ENCODE measurements at regions not wholly inside any gene's neighbourhood (a gene's known extent, or its start where the extent isn't known, plus 50 kb on each side); places are given as distances from the start of the nearest gene placed in this dataset.

DNA sequence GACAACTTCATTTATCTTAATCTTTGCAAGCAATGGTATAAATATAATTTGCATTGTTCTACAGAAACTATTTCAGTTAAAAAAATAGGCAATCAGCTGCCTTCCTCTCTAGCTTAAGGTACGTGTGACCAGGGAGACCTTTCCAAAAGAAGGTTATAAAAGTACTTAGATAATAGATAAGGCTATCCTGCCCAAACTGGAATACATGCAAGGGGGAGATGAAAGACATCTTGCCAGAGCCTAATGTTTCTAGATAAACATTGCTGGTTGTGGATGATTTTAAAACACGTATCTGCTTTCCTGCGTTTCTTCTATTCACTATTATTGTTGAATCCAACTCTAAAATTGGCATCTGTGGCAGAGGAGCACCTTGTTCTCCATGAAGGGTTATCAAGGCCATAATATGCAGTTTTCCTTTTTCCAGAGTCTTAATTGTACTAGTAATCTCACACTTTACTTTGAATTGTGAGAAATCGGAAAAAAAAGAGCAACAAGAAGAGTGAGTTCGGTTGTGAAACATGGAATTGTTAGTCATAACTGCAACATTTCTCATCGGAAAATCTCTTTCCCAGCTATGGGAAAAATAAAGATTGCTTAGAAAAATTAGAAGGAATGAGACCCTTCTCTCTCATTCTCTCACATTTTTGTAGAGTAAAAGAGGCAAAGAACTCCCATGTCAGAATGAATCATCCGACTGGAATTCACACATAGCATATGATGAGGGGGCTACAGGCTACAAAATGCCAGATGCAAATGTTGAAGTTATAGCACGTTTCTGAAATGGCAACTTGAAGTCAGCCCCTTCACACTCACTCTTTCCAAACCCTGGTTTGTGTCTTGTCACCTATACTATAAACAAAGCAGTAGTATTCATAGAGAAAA lies 936.1 kb upstream of the NR2F2 start:
- H3K4me3 ChIP-seq (ENCODE audit: low read depth in 1 of 2, low read length in 2 of 2): no peak overlapping the region
- H3K27ac ChIP-seq (ENCODE audit: low read depth, low read length): no peak overlapping the region
- H3K9ac ChIP-seq (ENCODE audit: low read depth in 1 of 2, low read length in 2 of 2): no peak overlapping the region

DNA sequence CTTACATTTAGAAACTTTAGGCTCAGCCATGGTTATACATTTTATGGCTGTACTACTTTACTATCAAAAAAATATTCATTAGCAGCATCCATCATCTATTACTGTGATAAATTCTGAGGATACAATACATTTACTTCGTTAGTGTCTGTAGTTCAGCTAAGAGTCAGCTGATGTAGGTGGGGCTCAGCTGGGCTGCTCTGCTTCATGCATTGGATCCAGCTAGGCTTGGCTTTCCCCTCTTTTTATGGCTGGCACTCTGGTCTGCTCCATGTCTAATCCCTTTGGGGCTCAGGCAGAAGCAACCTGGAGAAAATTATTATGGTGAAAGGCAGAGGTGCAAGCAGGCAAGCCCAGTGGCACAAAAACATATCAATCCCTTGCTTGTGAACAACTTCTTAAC lies 930.1 kb upstream of the NR2F2 start:
- H3K4me1 ChIP-seq (ENCODE audit: control insufficient read depth in 1 of 2, insufficient read depth in 2 of 2, low read length in 2 of 2): no peaks in the 10 kb centered on the region
- peaks cover 0 to 3% of the 10 kb centered on the region in 2 donors for H3K9me3 ChIP-seq (ENCODE audit: control insufficient read depth in 1 of 2, low read length in 2 of 2)
- no peak overlapping the region for H3K27ac ChIP-seq (ENCODE audit: low read depth, low read length)
- no peaks in the 10 kb centered on the region for H3K36me3 ChIP-seq (ENCODE audit: control insufficient read depth in 1 of 2, insufficient read depth in 2 of 2, low read length in 2 of 2)
- no peaks in the 10 kb centered on the region for H3K27me3 ChIP-seq (ENCODE audit: control insufficient read depth in 1 of 2, insufficient read depth in 2 of 2, low read length in 2 of 2)
- H3K9ac ChIP-seq (ENCODE audit: low read depth in 1 of 2, low read length in 2 of 2): no peak overlapping the region
- no peak overlapping the region for H3K4me3 ChIP-seq (ENCODE audit: low read depth in 1 of 2, low read length in 2 of 2)

More for the DNA sequence above, 936.1 kb upstream of the NR2F2 start:
- peaks cover 0 to 3% of the 10 kb centered on the region in 2 donors for H3K9me3 ChIP-seq (ENCODE audit: control insufficient read depth in 1 of 2, low read length in 2 of 2)
- H3K27me3 ChIP-seq (ENCODE audit: control insufficient read depth in 1 of 2, insufficient read depth in 2 of 2, low read length in 2 of 2): no peaks in the 10 kb centered on the region
- no peaks in the 10 kb centered on the region for H3K36me3 ChIP-seq (ENCODE audit: control insufficient read depth in 1 of 2, insufficient read depth in 2 of 2, low read length in 2 of 2)
- no peaks in the 10 kb centered on the region for H3K4me1 ChIP-seq (ENCODE audit: control insufficient read depth in 1 of 2, insufficient read depth in 2 of 2, low read length in 2 of 2)

DNA sequence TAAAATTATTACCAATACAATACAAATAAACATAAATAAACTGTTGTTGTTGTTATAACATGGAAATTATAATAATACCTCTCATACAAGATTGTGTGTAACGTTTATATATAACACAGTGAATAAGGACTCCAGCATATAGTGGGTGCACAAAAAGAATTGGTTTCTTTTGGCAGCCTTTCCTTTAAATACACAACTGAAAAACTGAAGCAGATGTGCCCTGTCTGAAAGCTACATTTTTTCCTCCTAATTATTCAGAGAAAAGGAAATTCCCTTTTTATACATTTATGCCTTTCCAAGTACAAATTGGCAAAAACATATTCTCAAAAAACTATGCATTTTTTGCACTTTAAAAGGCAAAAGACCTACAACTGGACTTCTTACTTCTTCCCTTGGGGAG lies 928.9 kb upstream of the NR2F2 start:
- Histone ChIP-seq H3K36me3 (ENCODE audit: control insufficient read depth in 1 of 2, insufficient read depth in 2 of 2, low read length in 2 of 2) (no peaks in the 10 kb centered on the region), H3K27ac (ENCODE audit: low read depth, low read length) (no peak overlapping the region), H3K27me3 (ENCODE audit: control insufficient read depth in 1 of 2, insufficient read depth in 2 of 2, low read length in 2 of 2) (no peaks in the 10 kb centered on the region), H3K4me3 (ENCODE audit: low read depth in 1 of 2, low read length in 2 of 2) (no peak overlapping the region), H3K4me1 (ENCODE audit: control insufficient read depth in 1 of 2, insufficient read depth in 2 of 2, low read length in 2 of 2) (no peaks in the 10 kb centered on the region), H3K9ac (ENCODE audit: low read depth in 1 of 2, low read length in 2 of 2) (no peak overlapping the region), H3K9me3 (ENCODE audit: control insufficient read depth in 1 of 2, low read length in 2 of 2) (peaks cover 0 to 3% of the 10 kb centered on the region in 2 donors)

DNA sequence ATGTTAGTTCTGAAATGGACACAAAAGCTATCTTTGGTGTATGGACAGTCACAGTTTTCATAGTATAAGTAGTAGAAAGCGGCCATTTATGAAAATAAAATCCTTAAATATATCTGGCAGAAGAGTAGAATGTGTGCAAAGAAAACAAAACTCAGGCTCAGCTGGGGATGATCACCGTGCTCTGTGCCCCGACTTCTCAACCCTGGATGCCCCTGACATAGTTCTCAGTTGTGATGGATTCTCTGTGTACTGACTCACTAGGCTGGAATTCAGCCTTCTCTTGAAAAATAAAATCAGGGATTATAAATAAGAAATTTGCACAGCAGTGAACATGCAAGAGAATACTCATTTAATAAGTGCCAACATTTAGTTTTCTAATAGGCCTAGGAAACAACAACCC lies 925.1 kb upstream of the NR2F2 start:
- no peak overlapping the region for H3K27ac ChIP-seq (ENCODE audit: low read depth, low read length)
- H3K9ac ChIP-seq (ENCODE audit: low read depth in 1 of 2, low read length in 2 of 2): no peak overlapping the region
- H3K36me3 ChIP-seq (ENCODE audit: control insufficient read depth in 1 of 2, insufficient read depth in 2 of 2, low read length in 2 of 2): no peaks in the 10 kb centered on the region
- no peaks in the 10 kb centered on the region for H3K27me3 ChIP-seq (ENCODE audit: control insufficient read depth in 1 of 2, insufficient read depth in 2 of 2, low read length in 2 of 2)
- H3K9me3 ChIP-seq (ENCODE audit: control insufficient read depth in 1 of 2, low read length in 2 of 2): no peaks in the 10 kb centered on the region
- H3K4me3 ChIP-seq (ENCODE audit: low read depth in 1 of 2, low read length in 2 of 2): no peak overlapping the region
- H3K4me1 ChIP-seq (ENCODE audit: control insufficient read depth in 1 of 2, insufficient read depth in 2 of 2, low read length in 2 of 2): no peaks in the 10 kb centered on the region

DNA sequence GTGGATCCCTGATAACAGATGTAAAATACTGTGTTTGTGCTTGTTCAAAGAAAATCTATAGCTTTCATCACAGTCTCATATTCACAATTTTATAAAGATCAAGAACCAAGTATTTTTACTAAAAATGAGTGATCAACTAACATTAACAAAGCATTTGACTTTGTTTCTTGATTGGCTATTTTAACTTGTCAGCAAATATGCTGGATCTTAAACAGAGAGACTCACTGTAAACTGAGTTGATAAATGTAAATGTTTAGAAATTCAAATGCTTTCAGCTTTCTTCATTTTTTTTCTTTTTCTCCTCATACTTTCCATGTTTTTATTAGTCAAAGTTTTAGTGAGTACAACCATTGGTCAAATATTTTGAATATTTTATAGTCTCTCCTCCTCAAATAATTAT lies 923.0 kb upstream of the NR2F2 start:
- no peaks in the 10 kb centered on the region for H3K9me3 ChIP-seq (ENCODE audit: control insufficient read depth in 1 of 2, low read length in 2 of 2)
- no peaks in the 10 kb centered on the region for H3K27me3 ChIP-seq (ENCODE audit: control insufficient read depth in 1 of 2, insufficient read depth in 2 of 2, low read length in 2 of 2)
- H3K36me3 ChIP-seq (ENCODE audit: control insufficient read depth in 1 of 2, insufficient read depth in 2 of 2, low read length in 2 of 2): no peaks in the 10 kb centered on the region
- H3K9ac ChIP-seq (ENCODE audit: low read depth in 1 of 2, low read length in 2 of 2): no peak overlapping the region
- H3K4me1 ChIP-seq (ENCODE audit: control insufficient read depth in 1 of 2, insufficient read depth in 2 of 2, low read length in 2 of 2): no peaks in the 10 kb centered on the region
- H3K4me3 ChIP-seq (ENCODE audit: low read depth in 1 of 2, low read length in 2 of 2): no peak overlapping the region
- no peak overlapping the region for H3K27ac ChIP-seq (ENCODE audit: low read depth, low read length)

DNA sequence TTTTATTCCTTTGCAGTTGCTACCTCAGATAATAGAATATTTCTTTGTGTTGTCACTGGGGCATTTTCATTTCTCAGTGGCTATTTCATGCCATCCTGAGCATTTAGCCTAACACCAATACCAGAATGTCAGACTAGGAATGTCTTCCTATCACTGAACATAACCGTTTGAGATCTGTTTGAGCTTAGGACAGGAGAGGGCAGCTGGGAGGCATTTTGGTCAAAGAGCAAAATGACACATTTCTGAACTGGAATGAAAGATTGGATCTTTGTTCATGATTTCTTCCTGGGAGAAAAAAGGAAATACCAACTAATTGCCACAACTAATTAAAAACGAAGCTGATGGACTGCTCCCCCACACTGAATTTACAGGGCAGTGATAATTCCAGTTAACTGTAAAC lies 921.3 kb upstream of the NR2F2 start:
- Histone ChIP-seq H3K36me3 (ENCODE audit: control insufficient read depth in 1 of 2, insufficient read depth in 2 of 2, low read length in 2 of 2) (no peaks in the 10 kb centered on the region), H3K27ac (ENCODE audit: low read depth, low read length) (no peak overlapping the region), H3K9ac (ENCODE audit: low read depth in 1 of 2, low read length in 2 of 2) (no peak overlapping the region), H3K9me3 (ENCODE audit: control insufficient read depth in 1 of 2, low read length in 2 of 2) (no peaks in the 10 kb centered on the region), H3K4me1 (ENCODE audit: control insufficient read depth in 1 of 2, insufficient read depth in 2 of 2, low read length in 2 of 2) (no peaks in the 10 kb centered on the region), H3K4me3 (ENCODE audit: low read depth in 1 of 2, low read length in 2 of 2) (no peak overlapping the region), H3K27me3 (ENCODE audit: control insufficient read depth in 1 of 2, insufficient read depth in 2 of 2, low read length in 2 of 2) (no peaks in the 10 kb centered on the region)

DNA sequence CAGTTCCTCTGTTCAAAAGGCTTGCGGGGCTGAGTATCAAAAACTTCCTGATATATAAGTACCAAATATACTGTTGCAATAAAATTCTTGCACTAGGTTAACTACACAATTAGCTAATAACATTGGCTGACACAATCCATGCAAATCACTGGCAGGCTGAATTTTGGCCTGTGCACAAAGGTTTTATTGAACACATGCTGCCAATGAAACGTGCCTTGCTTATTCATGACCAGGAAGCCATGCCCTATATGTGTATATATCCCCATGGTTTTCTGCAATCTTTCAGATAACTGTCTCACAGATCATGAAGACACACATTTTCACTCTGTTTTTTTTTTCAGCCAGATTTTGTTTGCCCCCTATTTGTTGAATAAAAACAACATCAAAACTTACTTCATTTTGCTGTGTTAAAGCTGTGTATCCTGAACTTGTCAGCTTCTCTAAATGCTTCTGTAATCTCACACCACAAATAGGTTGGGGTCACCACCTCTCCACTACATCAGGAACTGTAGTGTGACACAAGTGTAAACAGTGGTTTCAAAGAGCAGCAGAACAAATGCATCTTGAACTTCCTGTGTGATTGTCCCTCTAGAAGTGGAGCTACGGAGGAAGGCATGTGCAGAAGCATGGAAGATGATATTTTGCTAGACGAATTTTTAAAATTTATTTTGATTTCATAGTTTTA lies 920.7 kb upstream of the NR2F2 start:
- no peak overlapping the region for H3K27ac ChIP-seq (ENCODE audit: low read depth, low read length)
- no peaks in the 10 kb centered on the region for H3K36me3 ChIP-seq (ENCODE audit: control insufficient read depth in 1 of 2, insufficient read depth in 2 of 2, low read length in 2 of 2)
- H3K4me3 ChIP-seq (ENCODE audit: low read depth in 1 of 2, low read length in 2 of 2): no peak overlapping the region
- H3K9ac ChIP-seq (ENCODE audit: low read depth in 1 of 2, low read length in 2 of 2): no peak overlapping the region
- H3K27me3 ChIP-seq (ENCODE audit: control insufficient read depth in 1 of 2, insufficient read depth in 2 of 2, low read length in 2 of 2): no peaks in the 10 kb centered on the region
- H3K4me1 ChIP-seq (ENCODE audit: control insufficient read depth in 1 of 2, insufficient read depth in 2 of 2, low read length in 2 of 2): no peaks in the 10 kb centered on the region
- peaks cover 0 to 2% of the 10 kb centered on the region in 2 donors for H3K9me3 ChIP-seq (ENCODE audit: control insufficient read depth in 1 of 2, low read length in 2 of 2)

DNA sequence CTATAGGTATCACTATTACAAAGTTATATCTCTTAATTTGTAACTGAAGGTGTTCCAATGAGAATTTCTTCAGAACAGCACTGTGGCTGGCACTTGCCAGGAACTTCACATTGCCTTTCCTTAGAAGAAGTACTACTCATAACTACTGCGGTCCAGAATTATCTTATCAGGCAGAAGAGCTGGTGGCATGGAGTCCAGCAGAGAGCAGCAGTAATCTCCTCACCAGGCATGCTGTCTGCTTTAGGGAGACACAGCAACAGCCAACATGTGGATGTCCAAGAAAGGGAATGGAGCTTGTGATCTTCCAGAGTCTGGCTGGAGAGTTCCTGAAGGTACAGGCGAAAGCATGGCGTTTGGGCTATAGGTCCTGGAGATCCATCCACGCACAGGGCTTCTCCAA lies 919.7 kb upstream of the NR2F2 start:
- peaks cover 0 to 4% of the 10 kb centered on the region in 2 donors for H3K9me3 ChIP-seq (ENCODE audit: control insufficient read depth in 1 of 2, low read length in 2 of 2)
- H3K9ac ChIP-seq (ENCODE audit: low read depth in 1 of 2, low read length in 2 of 2): no peak overlapping the region
- no peak overlapping the region for H3K27ac ChIP-seq (ENCODE audit: low read depth, low read length)
- H3K36me3 ChIP-seq (ENCODE audit: control insufficient read depth in 1 of 2, insufficient read depth in 2 of 2, low read length in 2 of 2): no peaks in the 10 kb centered on the region
- H3K4me3 ChIP-seq (ENCODE audit: low read depth in 1 of 2, low read length in 2 of 2): no peak overlapping the region
- no peaks in the 10 kb centered on the region for H3K4me1 ChIP-seq (ENCODE audit: control insufficient read depth in 1 of 2, insufficient read depth in 2 of 2, low read length in 2 of 2)
- no peaks in the 10 kb centered on the region for H3K27me3 ChIP-seq (ENCODE audit: control insufficient read depth in 1 of 2, insufficient read depth in 2 of 2, low read length in 2 of 2)

DNA sequence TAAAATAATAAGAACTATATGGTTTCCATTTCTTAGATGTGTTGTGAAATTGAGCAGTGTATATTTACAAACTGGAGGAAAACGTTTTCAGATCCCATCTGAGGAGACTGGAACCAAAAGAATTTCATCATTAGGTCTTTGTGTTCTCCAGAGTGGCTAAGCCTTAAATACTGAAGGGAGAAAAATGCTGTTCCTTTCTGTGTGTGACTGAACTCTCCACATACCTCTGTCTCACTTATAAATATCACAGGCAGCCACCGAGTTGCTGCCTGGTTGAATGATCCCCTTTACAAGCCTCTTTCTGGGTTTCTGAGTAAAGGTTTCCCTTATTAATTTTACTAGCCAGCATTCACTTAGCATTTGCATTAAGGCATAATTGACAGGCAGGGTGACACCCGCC lies 913.9 kb upstream of the NR2F2 start:
- no peaks in the 10 kb centered on the region for H3K4me1 ChIP-seq (ENCODE audit: control insufficient read depth in 1 of 2, insufficient read depth in 2 of 2, low read length in 2 of 2)
- H3K36me3 ChIP-seq (ENCODE audit: control insufficient read depth in 1 of 2, insufficient read depth in 2 of 2, low read length in 2 of 2): no peaks in the 10 kb centered on the region
- peaks cover 0 to 4% of the 10 kb centered on the region in 2 donors for H3K9me3 ChIP-seq (ENCODE audit: control insufficient read depth in 1 of 2, low read length in 2 of 2)
- no peak overlapping the region for H3K9ac ChIP-seq (ENCODE audit: low read depth in 1 of 2, low read length in 2 of 2)
- no peak overlapping the region for H3K27ac ChIP-seq (ENCODE audit: low read depth, low read length)
- H3K27me3 ChIP-seq (ENCODE audit: control insufficient read depth in 1 of 2, insufficient read depth in 2 of 2, low read length in 2 of 2): no peaks in the 10 kb centered on the region
- H3K4me3 ChIP-seq (ENCODE audit: low read depth in 1 of 2, low read length in 2 of 2): no peak overlapping the region

DNA sequence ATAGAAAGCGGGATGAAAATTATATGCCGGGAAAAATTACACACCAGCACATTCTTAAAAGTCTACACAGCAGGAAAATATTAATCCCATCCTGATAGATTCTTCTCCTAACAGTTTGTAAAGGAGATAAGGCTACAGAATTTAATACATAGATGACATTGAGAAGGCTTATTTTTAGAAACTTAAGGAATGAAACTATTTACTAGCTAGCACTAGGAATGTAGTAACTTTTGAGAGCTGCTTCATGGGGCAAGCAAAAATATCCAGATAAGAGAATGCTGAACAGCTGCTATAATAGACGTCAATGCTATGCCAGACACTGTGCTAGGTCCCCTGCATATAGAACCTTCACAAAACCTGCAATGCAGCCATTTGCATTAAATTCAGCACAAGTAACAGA lies 912.7 kb upstream of the NR2F2 start:
- H3K4me1 ChIP-seq (ENCODE audit: control insufficient read depth in 1 of 2, insufficient read depth in 2 of 2, low read length in 2 of 2): no peaks in the 10 kb centered on the region
- H3K9ac ChIP-seq (ENCODE audit: low read depth in 1 of 2, low read length in 2 of 2): no peak overlapping the region
- no peaks in the 10 kb centered on the region for H3K27me3 ChIP-seq (ENCODE audit: control insufficient read depth in 1 of 2, insufficient read depth in 2 of 2, low read length in 2 of 2)
- H3K36me3 ChIP-seq (ENCODE audit: control insufficient read depth in 1 of 2, insufficient read depth in 2 of 2, low read length in 2 of 2): no peaks in the 10 kb centered on the region
- no peak overlapping the region for H3K27ac ChIP-seq (ENCODE audit: low read depth, low read length)
- H3K4me3 ChIP-seq (ENCODE audit: low read depth in 1 of 2, low read length in 2 of 2): no peak overlapping the region
- H3K9me3 ChIP-seq (ENCODE audit: control insufficient read depth in 1 of 2, low read length in 2 of 2): peaks cover 0 to 4% of the 10 kb centered on the region in 2 donors

Measured in duodenal mucosa (tissue), 2 donors.